ENCODE measurements at regions not wholly inside any gene's neighbourhood (a gene's known extent, or its start where the extent isn't known, plus 50 kb on each side); places are given as distances from the start of the nearest gene placed in this dataset.
"Not testable (repeated sequence)": the region's sequence is repeated elsewhere in the genome, so short reads cannot be mapped to it uniquely, and the experiment has no call there.

GRCh38 chr1:185661971-185662370, 72.2 kb upstream of the HMCN1 start:
- no peaks in the 10 kb centered on the region for H3K36me3 ChIP-seq (ENCODE audit: control insufficient read depth, insufficient read depth, low read length)
- no peaks in the 10 kb centered on the region for H3K27me3 ChIP-seq (ENCODE audit: control insufficient read depth, insufficient read depth, low read length)
- H3K27ac ChIP-seq (ENCODE audit: low read depth, low read length), result no peak overlapping the region
- no peak overlapping the region for H3K4me3 ChIP-seq (ENCODE audit: low read depth, low read length)
- H3K4me1 ChIP-seq (ENCODE audit: control insufficient read depth, insufficient read depth, low read length), result peaks cover 23% of the 10 kb centered on the region
- H3K9me3 ChIP-seq (ENCODE audit: control insufficient read depth, insufficient read depth, low read depth, low read length), result no peaks in the 10 kb centered on the region
- no peak overlapping the region for H3K9ac ChIP-seq (ENCODE audit: low read length)

- H3K27ac ChIP-seq (ENCODE audit: low read depth, low read length), result no peak overlapping the region
These were observed 77.5 kb upstream of the HMCN1 start for GRCh38 chr1:185656663-185657062.

GRCh38 chr1:185654952-185655314, 79.3 kb upstream of the HMCN1 start:
- no peak overlapping the region for H3K9ac ChIP-seq (ENCODE audit: low read length)
- no peak overlapping the region for H3K4me3 ChIP-seq (ENCODE audit: low read depth, low read length)
- no peaks in the 10 kb centered on the region for H3K4me1 ChIP-seq (ENCODE audit: control insufficient read depth, insufficient read depth, low read length)
- H3K36me3 ChIP-seq (ENCODE audit: control insufficient read depth, insufficient read depth, low read length), result peaks cover 4% of the 10 kb centered on the region; the same call in 1 of the 2 replicates
- peaks cover 11% of the 10 kb centered on the region for H3K9me3 ChIP-seq (ENCODE audit: control insufficient read depth, insufficient read depth, low read depth, low read length)
- H3K27ac ChIP-seq (ENCODE audit: low read depth, low read length), result no peak overlapping the region
- no peaks in the 10 kb centered on the region for H3K27me3 ChIP-seq (ENCODE audit: control insufficient read depth, insufficient read depth, low read length)

More at GRCh38 chr1:185656663-185657062, 77.5 kb upstream of the HMCN1 start:
- Histone ChIP-seq H3K4me3 (ENCODE audit: low read depth, low read length) (no peak overlapping the region), H3K36me3 (ENCODE audit: control insufficient read depth, insufficient read depth, low read length) (no peaks in the 10 kb centered on the region), H3K27me3 (ENCODE audit: control insufficient read depth, insufficient read depth, low read length) (no peaks in the 10 kb centered on the region), H3K4me1 (ENCODE audit: control insufficient read depth, insufficient read depth, low read length) (peaks cover 2% of the 10 kb centered on the region), H3K9ac (ENCODE audit: low read length) (no peak overlapping the region), H3K9me3 (ENCODE audit: control insufficient read depth, insufficient read depth, low read depth, low read length) (no peaks in the 10 kb centered on the region; the same call in 1 of the 2 replicates)

- Histone ChIP-seq H3K4me1 (ENCODE audit: control insufficient read depth, insufficient read depth, low read length) (no peaks in the 10 kb centered on the region), H3K27me3 (ENCODE audit: control insufficient read depth, insufficient read depth, low read length) (no peaks in the 10 kb centered on the region), H3K9me3 (ENCODE audit: control insufficient read depth, insufficient read depth, low read depth, low read length) (peaks cover 16% of the 10 kb centered on the region), H3K9ac (ENCODE audit: low read length) (no peak overlapping the region), H3K27ac (ENCODE audit: low read depth, low read length) (no peak overlapping the region), H3K36me3 (ENCODE audit: control insufficient read depth, insufficient read depth, low read length) (peaks cover 4% of the 10 kb centered on the region; the same call in 1 of the 2 replicates), H3K4me3 (ENCODE audit: low read depth, low read length) (no peak overlapping the region)
These were observed 79.8 kb upstream of the HMCN1 start for GRCh38 chr1:185654199-185654951.

- Histone ChIP-seq H3K27me3 (ENCODE audit: control insufficient read depth, insufficient read depth, low read length) (no peaks in the 10 kb centered on the region), H3K4me3 (ENCODE audit: low read depth, low read length) (no peak overlapping the region), H3K9ac (ENCODE audit: low read length) (no peak overlapping the region), H3K9me3 (ENCODE audit: control insufficient read depth, insufficient read depth, low read depth, low read length) (peaks cover 23% of the 10 kb centered on the region), H3K4me1 (ENCODE audit: control insufficient read depth, insufficient read depth, low read length) (no peaks in the 10 kb centered on the region), H3K36me3 (ENCODE audit: control insufficient read depth, insufficient read depth, low read length) (peaks cover 4% of the 10 kb centered on the region; the same call in 1 of the 2 replicates), H3K27ac (ENCODE audit: low read depth, low read length) (no peak overlapping the region)
These were observed 80.6 kb upstream of the HMCN1 start for GRCh38 chr1:185653615-185654014.

GRCh38 chr1:185652348-185652747, 81.8 kb upstream of the HMCN1 start:
- H3K36me3 ChIP-seq (ENCODE audit: control insufficient read depth, insufficient read depth, low read length), result peaks cover 4% of the 10 kb centered on the region; the same call in 1 of the 2 replicates
- H3K4me3 ChIP-seq (ENCODE audit: low read depth, low read length), result no peak overlapping the region
- no peak overlapping the region for H3K9ac ChIP-seq (ENCODE audit: low read length)
- H3K4me1 ChIP-seq (ENCODE audit: control insufficient read depth, insufficient read depth, low read length), result peaks cover 6% of the 10 kb centered on the region; the same call in 1 of the 2 replicates
- peaks cover 30% of the 10 kb centered on the region for H3K9me3 ChIP-seq (ENCODE audit: control insufficient read depth, insufficient read depth, low read depth, low read length)
- no peak overlapping the region for H3K27ac ChIP-seq (ENCODE audit: low read depth, low read length)
- no peaks in the 10 kb centered on the region for H3K27me3 ChIP-seq (ENCODE audit: control insufficient read depth, insufficient read depth, low read length)

GRCh38 chr1:185650602-185651230, 83.5 kb upstream of the HMCN1 start:
- Histone ChIP-seq H3K9ac (ENCODE audit: low read length) (no peak overlapping the region), H3K4me3 (ENCODE audit: low read depth, low read length) (no peak overlapping the region), H3K9me3 (ENCODE audit: control insufficient read depth, insufficient read depth, low read depth, low read length) (peaks cover 30% of the 10 kb centered on the region), H3K36me3 (ENCODE audit: control insufficient read depth, insufficient read depth, low read length) (peaks cover 4% of the 10 kb centered on the region; the same call in 1 of the 2 replicates), H3K27ac (ENCODE audit: low read depth, low read length) (no peak overlapping the region), H3K27me3 (ENCODE audit: control insufficient read depth, insufficient read depth, low read length) (no peaks in the 10 kb centered on the region), H3K4me1 (ENCODE audit: control insufficient read depth, insufficient read depth, low read length) (peaks cover 21% of the 10 kb centered on the region)

- Histone ChIP-seq H3K27me3 (ENCODE audit: control insufficient read depth, insufficient read depth, low read length) (no peaks in the 10 kb centered on the region), H3K9ac (ENCODE audit: low read length) (no peak overlapping the region), H3K27ac (ENCODE audit: low read depth, low read length) (no peak overlapping the region)
These were observed 85.2 kb upstream of the HMCN1 start for GRCh38 chr1:185648858-185649589.

GRCh38 chr1:185647597-185648267, 86.5 kb upstream of the HMCN1 start:
- Histone ChIP-seq H3K9me3 (ENCODE audit: control insufficient read depth, insufficient read depth, low read depth, low read length) (peaks cover 43% of the 10 kb centered on the region), H3K4me1 (ENCODE audit: control insufficient read depth, insufficient read depth, low read length) (peaks cover 32% of the 10 kb centered on the region), H3K27ac (ENCODE audit: low read depth, low read length) (peak overlapping the region; percentile 95; the same call in 1 of the 2 replicates), H3K9ac (ENCODE audit: low read length) (peak overlapping the region; percentile 33)
- not testable (repeated sequence) for H3K36me3 ChIP-seq (ENCODE audit: control insufficient read depth, insufficient read depth, low read length); H3K4me3 ChIP-seq (ENCODE audit: low read depth, low read length); H3K27me3 ChIP-seq (ENCODE audit: control insufficient read depth, insufficient read depth, low read length)

More at GRCh38 chr1:185648858-185649589, 85.2 kb upstream of the HMCN1 start:
- Histone ChIP-seq H3K9me3 (ENCODE audit: control insufficient read depth, insufficient read depth, low read depth, low read length) (peaks cover 42% of the 10 kb centered on the region), H3K36me3 (ENCODE audit: control insufficient read depth, insufficient read depth, low read length) (peaks cover 4% of the 10 kb centered on the region; the same call in 1 of the 2 replicates), H3K4me1 (ENCODE audit: control insufficient read depth, insufficient read depth, low read length) (peaks cover 32% of the 10 kb centered on the region), H3K4me3 (ENCODE audit: low read depth, low read length) (no peak overlapping the region)

- Histone ChIP-seq H3K4me1 (ENCODE audit: control insufficient read depth, insufficient read depth, low read length) (peaks cover 32% of the 10 kb centered on the region), H3K4me3 (ENCODE audit: low read depth, low read length) (peak overlapping the region; percentile 27; the same call in 1 of the 2 replicates), H3K9me3 (ENCODE audit: control insufficient read depth, insufficient read depth, low read depth, low read length) (peaks cover 43% of the 10 kb centered on the region), H3K27me3 (ENCODE audit: control insufficient read depth, insufficient read depth, low read length) (no peaks in the 10 kb centered on the region), H3K9ac (ENCODE audit: low read length) (peak overlapping the region; percentile 30), H3K27ac (ENCODE audit: low read depth, low read length) (peak overlapping the region; percentile 95), H3K36me3 (ENCODE audit: control insufficient read depth, insufficient read depth, low read length) (peaks cover 4% of the 10 kb centered on the region; the same call in 1 of the 2 replicates)
These were observed 87.9 kb upstream of the HMCN1 start for GRCh38 chr1:185646202-185646683.
